Spleen (tissue), 7 donors: ENCODE measurements at regions not wholly inside any gene's neighbourhood (a gene's known extent, or its start where the extent isn't known, plus 50 kb on each side); places are given as distances from the start of the nearest gene placed in this dataset.

ENCODE experiments used
- POLR2AphosphoS5 ChIP-seq, 3 donors: sonication (generic); formaldehyde crosslinking; IDR thresholded peaks; one replicate each; pipeline ENCODE4 v1.5.1; 2017; ENCODE audit warnings: antibody characterized with exemption in 3 of 3
- TF ChIP-seq, protein P1 (sequence below), 11 experiments: fragments of 200-600 bp in 7 of 11; fragments of 450-650 bp in 4 of 11; sonication (generic) in 4 of 11; IDR thresholded peaks in 8 of 11; conservative IDR thresholded peaks in 3 of 11; 1 replicate in 7 of 11; 2 replicates in 4 of 11; pipeline versions ENCODE4 v1.4.0 to v1.8.0; 2016 to 2021; ENCODE audit warnings: antibody characterized with exemption in 11 of 11, inconsistent platforms in 4 of 11, mild to moderate bottlenecking in 1 of 11
- donor health status: DM: no; HTN: no; CAD: no; lungs with moderate emphysema.
- donor health status: DM: no; HTN: no; CAD: no.
- donor health status: DM: no; HTN: no; CAD: no.

GRCh38 chr11:134609361-134610115, 197.5 kb upstream of the B3GAT1 start:
- TF ChIP-seq, protein P1, sequence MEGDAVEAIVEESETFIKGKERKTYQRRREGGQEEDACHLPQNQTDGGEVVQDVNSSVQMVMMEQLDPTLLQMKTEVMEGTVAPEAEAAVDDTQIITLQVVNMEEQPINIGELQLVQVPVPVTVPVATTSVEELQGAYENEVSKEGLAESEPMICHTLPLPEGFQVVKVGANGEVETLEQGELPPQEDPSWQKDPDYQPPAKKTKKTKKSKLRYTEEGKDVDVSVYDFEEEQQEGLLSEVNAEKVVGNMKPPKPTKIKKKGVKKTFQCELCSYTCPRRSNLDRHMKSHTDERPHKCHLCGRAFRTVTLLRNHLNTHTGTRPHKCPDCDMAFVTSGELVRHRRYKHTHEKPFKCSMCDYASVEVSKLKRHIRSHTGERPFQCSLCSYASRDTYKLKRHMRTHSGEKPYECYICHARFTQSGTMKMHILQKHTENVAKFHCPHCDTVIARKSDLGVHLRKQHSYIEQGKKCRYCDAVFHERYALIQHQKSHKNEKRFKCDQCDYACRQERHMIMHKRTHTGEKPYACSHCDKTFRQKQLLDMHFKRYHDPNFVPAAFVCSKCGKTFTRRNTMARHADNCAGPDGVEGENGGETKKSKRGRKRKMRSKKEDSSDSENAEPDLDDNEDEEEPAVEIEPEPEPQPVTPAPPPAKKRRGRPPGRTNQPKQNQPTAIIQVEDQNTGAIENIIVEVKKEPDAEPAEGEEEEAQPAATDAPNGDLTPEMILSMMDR (IDR thresholded peaks at IDR 0.05 in 8 of 11, conservative IDR thresholded peaks at IDR 0.05 in 3 of 11), result no peak
- TF ChIP-seq POLR2AphosphoS5 (IDR thresholded peaks at IDR 0.05), result no peak
